ENCODE measurements at regions not wholly inside any gene's neighbourhood (a gene's known extent, or its start where the extent isn't known, plus 50 kb on each side); places are given as distances from the start of the nearest gene placed in this dataset.

DNA sequence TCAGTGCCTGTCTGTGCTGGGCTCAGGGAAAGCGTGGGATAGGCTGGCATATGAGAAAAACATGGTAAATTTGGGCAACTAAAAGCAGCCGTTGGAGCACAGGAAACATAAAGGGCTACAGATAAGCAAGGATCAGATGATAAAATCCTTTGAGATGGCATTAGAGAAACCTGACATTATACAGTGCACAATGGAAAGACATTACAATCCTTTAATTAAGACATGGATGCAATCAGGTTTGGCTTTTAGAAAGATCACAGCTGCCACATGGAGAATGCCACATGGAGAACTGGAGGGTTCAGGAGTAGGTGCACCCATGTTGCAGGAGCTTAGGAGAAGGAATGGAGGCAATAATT is 117.3 kb downstream of the CDC42EP3 start:
- BruUV-seq (replicated peaks) = no TSS peak
- Histone ChIP-seq H3K79me2 (ENCODE audit: insufficient read depth, low read depth, low read length) (no peaks in the 10 kb centered on the region), H3K4me1 (ENCODE audit: insufficient read depth, low read length, poor library complexity, severe bottlenecking) (peaks cover 10% of the 10 kb centered on the region), H3K4me2 (ENCODE audit: low read length) (no peak overlapping the region), H2AFZ (ENCODE audit: low read length) (no peak overlapping the region), H3K27ac (ENCODE audit: low read depth, low read length, poor library complexity, severe bottlenecking) (no peak overlapping the region), H3K9me3 (ENCODE audit: low read length) (no peaks in the 10 kb centered on the region), H3K4me3 (ENCODE audit: low read depth, low read length, poor library complexity, severe bottlenecking) (no peak overlapping the region), H4K20me1 (ENCODE audit: insufficient read depth, low read length) (no peaks in the 10 kb centered on the region), H3K36me3 (ENCODE audit: insufficient read depth, low read length) (no peaks in the 10 kb centered on the region), H3K9me2 (ENCODE audit: insufficient read depth, low read length) (no peaks in the 10 kb centered on the region)
- no peak for DNase-seq (ENCODE audit: low spot score)
- ChIA-PET CTCF (ENCODE audit: unreplicated experiment) (no interaction called here), POLR2A (interaction anchor here (1.8 kb wide), 1 partner anchor 15 kb away, joined by 4 read pairs; no protein-coding TSS in a partner anchor)
- intact Hi-C loops (cut with micrococcal nuclease; ENCODE audit: unreplicated experiment) = loop anchor here (5.0 kb wide), 1 partner anchor 118 kb away; the partner anchor contains the start of gene CDC42EP3
- TF ChIP-seq CTCF (conservative IDR thresholded peaks at IDR 0.05; ENCODE audit: low read length) (no peak), EZH2phosphoT487 (IDR thresholded peaks at IDR 0.05; ENCODE audit: borderline replicate concordance, low read depth, low read length) (no peak)

DNA sequence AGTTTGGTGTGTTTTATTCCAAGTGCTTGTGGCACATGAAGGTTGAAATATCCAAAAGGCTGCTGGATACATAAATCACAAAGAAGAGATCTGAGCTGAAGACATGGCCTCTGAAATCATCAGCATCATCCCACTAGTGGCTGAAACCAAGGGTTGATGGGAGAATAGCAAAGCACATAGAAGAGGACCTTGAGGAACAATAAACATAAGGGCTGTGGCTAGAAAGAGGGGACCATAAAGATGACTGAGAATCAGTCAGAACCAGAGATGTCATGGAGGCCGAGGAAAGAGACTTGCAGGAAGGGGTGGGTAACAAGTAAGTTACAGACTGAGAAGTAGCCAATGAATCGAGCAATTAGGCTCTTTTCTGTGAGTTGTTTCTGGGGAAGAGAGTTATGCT is 116.8 kb downstream of the CDC42EP3 start:
- H3K4me3 ChIP-seq (ENCODE audit: low read depth, low read length, poor library complexity, severe bottlenecking) = no peak overlapping the region
- no peak overlapping the region for H3K4me2 ChIP-seq (ENCODE audit: low read length)
- TF ChIP-seq CTCF (conservative IDR thresholded peaks at IDR 0.05; ENCODE audit: low read length) (no peak), EZH2phosphoT487 (IDR thresholded peaks at IDR 0.05; ENCODE audit: borderline replicate concordance, low read depth, low read length) (no peak)
- BruUV-seq (replicated peaks) = no TSS peak
- H3K4me1 ChIP-seq (ENCODE audit: insufficient read depth, low read length, poor library complexity, severe bottlenecking) = peaks cover 7% of the 10 kb centered on the region
- no peaks in the 10 kb centered on the region for H3K36me3 ChIP-seq (ENCODE audit: insufficient read depth, low read length)
- no peaks in the 10 kb centered on the region for H3K9me3 ChIP-seq (ENCODE audit: low read length)
- H2AFZ ChIP-seq (ENCODE audit: low read length) = no peak overlapping the region
- no peaks in the 10 kb centered on the region for H4K20me1 ChIP-seq (ENCODE audit: insufficient read depth, low read length)
- ChIA-PET POLR2A (interaction anchor here (0.6 to 1.0 kb wide), 2 partner anchors 15 to 755 kb away, joined by 3 to 4 read pairs; no protein-coding TSS in a partner anchor), CTCF (ENCODE audit: unreplicated experiment) (no interaction called here)
- intact Hi-C loops (cut with micrococcal nuclease; ENCODE audit: unreplicated experiment) = loop anchor here (5.0 kb wide), 1 partner anchor 118 kb away; the partner anchor contains the start of gene CDC42EP3
- DNase-seq (ENCODE audit: low spot score) = no peak
- no peak overlapping the region for H3K27ac ChIP-seq (ENCODE audit: low read depth, low read length, poor library complexity, severe bottlenecking)
- no peaks in the 10 kb centered on the region for H3K9me2 ChIP-seq (ENCODE audit: insufficient read depth, low read length)
- no peaks in the 10 kb centered on the region for H3K79me2 ChIP-seq (ENCODE audit: insufficient read depth, low read depth, low read length)

DNA sequence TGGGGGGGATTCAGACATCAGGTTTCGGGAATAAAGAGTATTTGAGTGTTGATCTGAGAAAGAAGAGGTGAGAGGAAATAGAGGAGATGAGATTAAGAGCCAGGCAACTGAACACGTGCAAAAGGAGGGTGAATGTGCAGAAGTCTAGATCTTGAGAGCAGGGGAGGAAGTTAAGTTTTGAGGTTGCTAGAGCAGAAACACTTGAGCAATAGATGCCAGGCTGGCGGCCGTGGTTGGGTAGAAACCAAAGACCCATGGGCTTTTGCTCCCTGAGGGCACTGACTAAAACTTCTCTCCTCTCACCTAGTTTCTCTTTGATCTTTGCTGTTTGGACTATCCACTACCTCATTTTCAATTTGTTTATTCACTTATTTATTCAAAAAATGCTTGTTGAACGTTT is 116.0 kb downstream of the CDC42EP3 start:
- no peak overlapping the region for H2AFZ ChIP-seq (ENCODE audit: low read length)
- peak; percentile 16 for DNase-seq (ENCODE audit: low spot score)

More for the DNA sequence above, 116.0 kb downstream of the CDC42EP3 start:
- Histone ChIP-seq H3K27ac (ENCODE audit: low read depth, low read length, poor library complexity, severe bottlenecking) (no peak overlapping the region), H3K36me3 (ENCODE audit: insufficient read depth, low read length) (no peaks in the 10 kb centered on the region), H3K4me3 (ENCODE audit: low read depth, low read length, poor library complexity, severe bottlenecking) (no peak overlapping the region), H3K4me1 (ENCODE audit: insufficient read depth, low read length, poor library complexity, severe bottlenecking) (no peaks in the 10 kb centered on the region), H4K20me1 (ENCODE audit: insufficient read depth, low read length) (no peaks in the 10 kb centered on the region), H3K9me3 (ENCODE audit: low read length) (no peaks in the 10 kb centered on the region), H3K79me2 (ENCODE audit: insufficient read depth, low read depth, low read length) (no peaks in the 10 kb centered on the region), H3K4me2 (ENCODE audit: low read length) (no peak overlapping the region), H3K9me2 (ENCODE audit: insufficient read depth, low read length) (no peaks in the 10 kb centered on the region)
- TF ChIP-seq EZH2phosphoT487 (IDR thresholded peaks at IDR 0.05; ENCODE audit: borderline replicate concordance, low read depth, low read length) (no peak), CTCF (conservative IDR thresholded peaks at IDR 0.05; ENCODE audit: low read length) (no peak)
- intact Hi-C loops (cut with micrococcal nuclease; ENCODE audit: unreplicated experiment) = no loop called here
- no TSS peak for BruUV-seq (replicated peaks)
- ChIA-PET CTCF (ENCODE audit: unreplicated experiment) (no interaction called here), POLR2A (interaction anchor here (1.0 kb wide), 1 partner anchor 14 kb away, joined by 4 read pairs; no protein-coding TSS in a partner anchor)
